Activated B cell treated with CpG ODN at 0.5 μM for 24 hours (primary cell): ENCODE measurements at regions not wholly inside any gene's neighbourhood (a gene's known extent, or its start where the extent isn't known, plus 50 kb on each side); places are given as distances from the start of the nearest gene placed in this dataset.
"Not testable (repeated sequence)": the region's sequence is repeated elsewhere in the genome, so short reads cannot be mapped to it uniquely, and the experiment has no call there.

Source experiments
- ATAC-seq: fragments of 200-7000 bp; cut with Tn5 transposase; one replicate; pipeline ENCODE4 v1.10.0; 2021; ENCODE audit warnings: low read depth, mild to moderate bottlenecking, moderate library complexity
- CTCF ChIA-PET: fragments of 350-600 bp; sonication (Branson Sonifier 250); formaldehyde crosslinking; loops from one replicate; lab custom pipeline; 2021; ENCODE audit warnings: antibody characterized with exemption; lab: Charles Lee
- POLR2A ChIA-PET: fragments of 350-600 bp; sonication (Branson Sonifier 250); formaldehyde crosslinking; loops from one replicate; lab custom pipeline; 2021; ENCODE audit warnings: antibody characterized with exemption; lab: Charles Lee
- DNase-seq: peaks from one replicate; pipeline ENCODE4 v3.0.0; 2022
- H3K27ac Mint-ChIP-seq: one replicate; pipeline ENCODE4 v1.8.0; 2020; ENCODE audit warnings: mixed read lengths
- H3K27me3 Mint-ChIP-seq: one replicate; pipeline ENCODE4 v1.8.0; 2021; ENCODE audit warnings: mixed read lengths
- H3K36me3 Mint-ChIP-seq: one replicate; pipeline ENCODE4 v1.8.0; 2021; ENCODE audit warnings: low read depth, mixed read lengths
- H3K4me1 Mint-ChIP-seq: one replicate; pipeline ENCODE4 v1.8.0; 2021; ENCODE audit warnings: mixed read lengths
- H3K4me3 Mint-ChIP-seq: one replicate; pipeline ENCODE4 v1.8.0; 2020; ENCODE audit warnings: mild to moderate bottlenecking, mixed read lengths
- H3K9me3 Mint-ChIP-seq: one replicate; pipeline ENCODE4 v1.8.0; 2020; ENCODE audit warnings: mixed read lengths
- CTCF ChIP-seq: fragments of 200-600 bp; IDR thresholded peaks from one replicate; pipeline ENCODE4 v1.8.0; 2022; ENCODE audit warnings: antibody characterized with exemption, mild to moderate bottlenecking
- intact Hi-C: fragments of 100-400 bp; cut with micrococcal nuclease; formaldehyde crosslinking; loops from one replicate; pipeline ENCODE4 v1.15.1; 2024

- intact Hi-C loops: no loop called here
- ChIA-PET CTCF (no interaction called here), POLR2A (no interaction called here)
- no peak for TF ChIP-seq CTCF
- DNase-seq (no peak), ATAC-seq (no peak)
- Mint-ChIP-seq H3K27me3 (peaks cover 11% of the 10 kb centered on the region), H3K9me3 (peaks cover 4% of the 10 kb centered on the region), H3K27ac (no peak overlapping the region), H3K36me3 (no peaks in the 10 kb centered on the region), H3K4me1 (no peaks in the 10 kb centered on the region), H3K4me3 (no peak overlapping the region)
These were observed 68.2 kb downstream of the ATP23 start for GRCh38 chr12:58009405-58010195.

GRCh38 chr12:58011676-58012075 is 70.3 kb downstream of the ATP23 start:
- Mint-ChIP-seq H3K4me1 (no peaks in the 10 kb centered on the region), H3K36me3 (no peaks in the 10 kb centered on the region), H3K9me3 (peaks cover 4% of the 10 kb centered on the region), H3K4me3 (no peak overlapping the region), H3K27ac (no peak overlapping the region), H3K27me3 (peaks cover 4% of the 10 kb centered on the region)
- DNase-seq (no peak), ATAC-seq (no peak)
- ChIA-PET CTCF (no interaction called here), POLR2A (no interaction called here)
- intact Hi-C loops: no loop called here
- TF ChIP-seq CTCF: no peak

GRCh38 chr12:58022379-58023020 is 81.1 kb downstream of the ATP23 start:
- POLR2A ChIA-PET, H3K27ac Mint-ChIP-seq, DNase-seq, ATAC-seq, CTCF ChIA-PET, H3K4me1 Mint-ChIP-seq, H3K36me3 Mint-ChIP-seq, intact Hi-C loops, H3K27me3 Mint-ChIP-seq, H3K4me3 Mint-ChIP-seq: not testable (repeated sequence)
- H3K9me3 Mint-ChIP-seq: peaks cover 20% of the 10 kb centered on the region

- Mint-ChIP-seq H3K9me3 (peaks cover 15% of the 10 kb centered on the region), H3K4me1 (no peaks in the 10 kb centered on the region)
These were observed 84.1 kb downstream of the ATP23 start for GRCh38 chr12:58025431-58025830.

GRCh38 chr12:58026426-58026825 is 85.1 kb downstream of the ATP23 start:
- Mint-ChIP-seq H3K27ac (no peak overlapping the region), H3K4me3 (no peak overlapping the region), H3K36me3 (no peaks in the 10 kb centered on the region), H3K4me1 (no peaks in the 10 kb centered on the region), H3K27me3 (peaks cover 5% of the 10 kb centered on the region), H3K9me3 (peaks cover 17% of the 10 kb centered on the region)
- ChIA-PET CTCF (no interaction called here), POLR2A (no interaction called here)
- intact Hi-C loops: no loop called here
- ATAC-seq (no peak), DNase-seq (no peak)
- no peak for TF ChIP-seq CTCF

More at GRCh38 chr12:58025431-58025830, 84.1 kb downstream of the ATP23 start:
- POLR2A ChIA-PET: no interaction called here
- no peaks in the 10 kb centered on the region for H3K36me3 Mint-ChIP-seq
- ATAC-seq: no peak
- DNase-seq: no peak
- TF ChIP-seq CTCF: no peak
- H3K4me3 Mint-ChIP-seq: no peak overlapping the region
- CTCF ChIA-PET: no interaction called here
- intact Hi-C loops: no loop called here
- H3K27ac Mint-ChIP-seq: no peak overlapping the region
- peaks cover 6% of the 10 kb centered on the region for H3K27me3 Mint-ChIP-seq
